Left renal pelvis (tissue), 4 donors: ENCODE measurements at regions not wholly inside any gene's neighbourhood (a gene's known extent, or its start where the extent isn't known, plus 50 kb on each side); places are given as distances from the start of the nearest gene placed in this dataset.
"Not testable (repeated sequence)": the region's sequence is repeated elsewhere in the genome, so short reads cannot be mapped to it uniquely, and the experiment has no call there.

Source experiments
- DNase-seq, 4 donors: peaks; one replicate each; pipeline ENCODE4 v3.0.0-alpha.2; 2013; ENCODE audit warnings: low read depth in 4 of 4, low spot score in 3 of 4

DNA sequence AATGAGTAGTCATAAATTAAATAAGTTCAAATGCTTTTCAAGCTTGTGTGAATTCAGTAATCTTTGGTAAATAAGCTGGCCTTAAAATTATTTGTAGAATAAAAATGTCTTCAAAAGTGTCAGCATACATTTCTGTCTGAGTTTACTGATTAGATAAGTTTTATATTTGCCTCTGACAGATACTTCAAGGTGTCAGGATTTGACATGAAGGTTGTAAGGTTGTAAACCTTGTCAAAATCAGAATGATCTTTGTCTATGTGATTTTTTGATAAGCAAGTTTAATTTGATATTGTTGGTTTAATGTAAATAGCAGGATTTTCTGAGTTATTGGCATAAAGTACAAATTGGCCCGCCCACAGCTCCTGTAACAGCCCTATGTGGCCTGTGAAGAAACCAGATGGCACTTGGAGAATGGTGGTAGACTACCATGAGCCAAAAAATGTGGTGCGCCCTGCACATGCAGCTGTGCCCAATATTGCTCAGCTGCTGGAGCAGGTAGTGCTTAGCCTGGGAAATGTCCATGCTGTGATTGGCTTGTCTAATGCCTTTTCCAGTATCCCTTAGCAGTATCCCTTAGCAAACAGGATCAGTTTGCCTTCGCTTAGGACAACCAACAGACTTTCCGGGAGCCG lies 188.0 kb upstream of the SPHKAP start:
- DNase-seq, result no peak

DNA sequence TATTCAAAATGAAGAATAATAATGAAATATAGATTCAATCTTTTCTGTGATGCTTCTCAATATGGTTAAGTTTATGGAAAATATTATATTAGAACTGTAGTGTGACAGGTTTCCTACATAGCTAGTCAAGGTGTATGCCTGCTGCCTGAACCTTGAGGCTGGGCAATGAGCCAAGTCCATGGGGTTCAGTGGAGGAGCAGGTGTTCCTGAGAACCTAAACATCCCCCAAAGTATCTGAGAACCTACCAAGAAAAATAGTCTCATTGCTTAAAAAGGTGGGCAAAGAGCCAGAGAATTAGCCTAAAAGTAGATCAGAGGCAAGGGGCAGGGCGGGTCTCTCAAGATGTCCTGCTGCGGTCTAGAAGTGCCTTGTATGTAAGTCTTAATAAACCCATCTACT lies 185.9 kb upstream of the SPHKAP start:
- no peak for DNase-seq

DNA sequence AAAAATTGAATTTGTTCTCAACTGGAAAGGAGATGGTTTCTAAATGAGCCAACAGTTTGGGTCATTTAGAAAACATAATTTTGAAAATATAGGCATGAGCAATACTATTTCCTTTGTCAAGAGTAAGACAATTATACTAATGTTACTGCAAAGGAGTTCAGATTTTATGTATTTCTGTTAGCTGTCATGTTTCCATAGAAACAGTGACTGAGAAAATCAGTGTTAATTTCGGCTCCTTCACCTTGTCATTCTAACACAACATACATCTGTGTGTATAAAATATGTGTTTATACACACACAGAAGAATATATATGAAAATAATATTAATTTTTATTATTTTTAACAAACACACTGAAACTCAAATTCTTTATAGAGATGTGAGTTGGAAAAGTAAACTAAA lies 178.0 kb upstream of the SPHKAP start:
- no peak for DNase-seq

DNA sequence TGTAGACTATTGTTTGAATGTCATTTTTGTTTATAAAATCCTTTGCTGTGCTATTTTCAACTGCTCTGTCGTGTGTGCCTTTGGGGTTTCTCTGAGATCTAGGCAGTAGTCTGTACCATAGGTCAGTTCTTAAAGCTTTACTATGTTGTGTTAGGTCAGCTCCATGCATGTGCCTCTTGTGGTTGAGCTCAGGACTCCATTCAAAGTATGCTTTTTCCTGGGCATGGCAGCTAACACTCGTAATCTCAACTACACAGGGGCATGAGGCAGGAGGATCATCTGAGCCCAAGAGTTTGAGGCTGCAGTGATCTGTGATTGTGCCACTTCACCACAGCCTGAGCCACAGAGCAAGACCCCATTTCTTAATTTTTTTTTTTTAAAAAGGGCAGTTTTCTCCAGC lies 174.4 kb upstream of the SPHKAP start:
- no peak for DNase-seq

DNA sequence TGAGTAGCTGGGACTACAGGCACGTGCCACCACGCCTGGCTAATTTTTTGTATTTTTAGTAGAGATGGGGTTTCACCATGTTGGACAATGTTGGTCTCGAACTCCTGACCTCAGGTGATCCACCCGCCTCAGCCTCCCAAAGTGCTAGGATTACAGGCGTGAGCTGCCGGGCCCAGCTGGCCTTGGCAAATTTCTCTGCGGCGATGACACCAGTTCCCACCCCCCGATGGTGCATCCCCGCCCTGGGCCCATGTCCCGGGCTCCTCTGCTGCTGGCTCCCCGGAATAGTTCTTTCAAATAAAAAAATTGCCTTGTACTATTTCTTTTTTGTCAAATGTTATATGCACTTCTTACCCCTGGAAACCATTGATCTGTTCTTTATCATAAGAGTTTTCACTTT lies 171.5 kb upstream of the SPHKAP start:
- not testable (repeated sequence) for DNase-seq

DNA sequence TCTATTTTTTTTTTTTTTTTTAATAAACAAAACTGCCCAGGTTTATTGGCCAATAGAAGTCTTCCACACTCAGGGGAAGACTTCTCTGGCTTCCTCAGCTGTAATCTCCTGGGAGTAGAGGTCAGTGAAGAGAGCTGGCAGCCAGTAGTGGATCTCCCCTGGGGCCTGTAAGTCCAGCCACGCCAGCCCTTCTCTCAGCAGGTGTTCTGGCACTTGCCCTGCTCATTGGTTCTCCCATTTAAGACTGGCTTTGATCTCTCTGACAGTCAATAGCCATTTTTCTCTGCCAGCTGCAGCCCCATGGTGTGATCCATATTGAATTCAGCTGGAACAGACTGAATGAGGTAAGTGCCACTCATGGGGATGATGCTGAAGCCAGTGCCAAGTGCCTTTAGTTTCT lies 170.6 kb upstream of the SPHKAP start:
- DNase-seq, result no peak

DNA sequence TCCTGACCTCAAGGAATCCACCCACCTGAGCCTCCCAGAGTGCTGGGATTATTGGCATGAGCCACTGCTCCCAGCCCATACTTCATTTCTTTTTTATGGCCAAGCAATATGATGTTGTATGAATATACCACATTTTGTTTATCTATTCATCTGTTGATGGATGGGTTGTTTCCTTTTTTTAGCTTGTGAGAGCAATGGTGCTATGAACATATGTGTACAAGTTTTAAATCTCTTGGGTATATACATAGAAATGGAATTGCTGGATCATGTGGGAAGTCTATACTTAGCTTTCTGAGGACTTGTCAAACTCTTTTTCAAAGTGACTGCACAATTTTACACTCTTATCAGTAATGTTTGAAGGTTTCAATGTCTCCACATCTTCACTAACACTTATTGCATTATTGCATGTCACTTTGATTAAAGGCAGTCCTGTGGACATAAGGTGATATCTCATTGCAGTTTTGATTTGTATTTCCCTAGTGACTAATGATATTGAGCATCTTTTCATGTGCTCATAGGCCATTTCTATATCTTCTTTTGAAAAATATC lies 167.1 kb upstream of the SPHKAP start:
- DNase-seq, result no peak

DNA sequence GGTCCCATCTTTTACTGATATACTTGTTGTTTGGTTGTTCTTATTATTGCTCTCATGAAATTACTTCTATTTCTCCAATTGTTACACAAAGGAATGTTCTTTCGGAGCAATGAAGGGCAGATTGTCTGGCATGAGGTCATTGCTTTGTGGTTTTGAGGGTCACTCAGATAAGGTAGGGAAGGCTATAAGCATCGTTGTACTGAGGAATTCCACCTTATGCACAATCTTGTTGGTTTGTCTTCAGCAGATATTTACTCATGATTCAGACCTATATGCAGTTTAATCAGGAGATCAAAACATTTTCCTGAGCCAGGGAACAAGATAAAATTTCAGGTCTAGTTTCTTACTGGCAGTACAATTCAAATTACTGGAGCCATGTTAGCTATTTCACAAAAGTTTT lies 163.0 kb upstream of the SPHKAP start:
- DNase-seq, result no peak

DNA sequence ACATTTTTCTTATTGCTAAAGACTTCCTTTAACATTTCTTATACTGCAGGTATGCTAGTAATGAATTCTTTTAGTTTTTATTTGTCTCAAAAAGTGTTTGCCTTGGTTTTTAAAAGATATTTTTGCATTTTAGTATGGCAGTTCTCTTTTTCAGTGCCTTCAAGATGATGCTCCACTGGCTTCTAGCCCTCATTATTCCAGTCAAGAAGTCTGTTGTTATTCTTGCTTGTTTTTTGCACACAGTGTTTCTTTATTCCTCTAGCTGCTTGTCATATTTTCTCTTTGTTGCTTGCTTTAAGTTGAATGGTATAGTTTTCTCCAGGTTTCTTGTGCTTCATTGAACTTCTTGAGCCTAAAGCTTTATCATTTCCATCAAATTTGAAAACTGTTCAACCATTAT lies 158.0 kb upstream of the SPHKAP start:
- DNase-seq, result no peak

DNA sequence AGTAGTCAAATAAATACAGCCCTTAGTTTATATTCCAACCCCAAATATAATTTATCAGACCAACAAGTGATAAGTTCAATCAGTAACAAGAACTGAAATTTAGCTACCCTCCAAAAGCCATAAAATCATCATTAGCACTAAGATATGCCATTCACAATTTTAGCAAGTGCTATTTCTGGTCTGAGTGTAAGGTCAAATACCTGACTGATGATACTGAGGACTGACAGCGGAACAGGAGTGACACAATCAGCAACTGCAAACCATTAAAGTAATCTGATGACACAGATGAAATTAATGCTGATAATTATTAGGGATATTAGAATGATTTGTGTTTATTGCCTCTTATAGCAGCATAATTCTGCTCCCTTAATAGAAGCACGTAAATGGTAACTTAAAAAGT lies 152.7 kb upstream of the SPHKAP start:
- DNase-seq, result no peak

DNA sequence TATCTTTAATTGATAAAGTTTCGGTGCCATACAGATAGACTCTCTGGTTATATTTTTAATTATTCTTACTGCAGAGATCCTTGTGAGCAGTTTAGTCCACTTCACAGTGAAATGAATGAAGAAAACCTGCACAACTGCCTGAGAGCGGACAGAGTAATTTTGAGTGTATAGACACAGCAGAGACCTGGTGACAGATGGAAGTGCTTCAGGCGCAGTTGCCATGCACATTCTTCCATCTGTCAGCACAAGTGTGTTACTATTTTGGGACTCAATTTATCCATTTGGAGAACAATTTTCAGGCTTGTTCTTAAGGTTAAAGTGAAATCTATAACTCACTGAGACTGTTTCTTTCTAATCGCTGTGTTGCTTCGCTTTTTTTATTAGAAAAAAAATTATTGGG lies 147.8 kb upstream of the SPHKAP start:
- DNase-seq, result no peak

DNA sequence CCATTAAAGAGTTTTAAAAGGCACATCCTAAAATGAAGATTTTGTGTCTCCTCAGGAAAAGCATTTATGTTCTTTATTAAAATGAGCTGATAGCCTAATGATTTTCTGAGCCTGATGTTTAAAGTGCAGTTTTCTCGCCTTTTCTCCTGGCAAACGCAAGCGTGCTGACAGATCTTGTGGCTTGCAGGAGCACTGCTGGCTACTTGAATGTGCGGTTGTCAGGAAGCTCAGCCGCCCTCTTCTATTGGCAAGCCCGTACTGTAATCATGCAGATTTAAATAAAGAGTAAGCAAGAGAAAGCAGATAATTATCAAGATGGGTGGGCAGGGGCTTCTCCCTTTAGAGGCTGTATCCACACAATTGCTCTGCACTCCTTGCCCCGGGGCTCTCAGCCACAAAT lies 139.5 kb upstream of the SPHKAP start:
- no peak for DNase-seq

DNA sequence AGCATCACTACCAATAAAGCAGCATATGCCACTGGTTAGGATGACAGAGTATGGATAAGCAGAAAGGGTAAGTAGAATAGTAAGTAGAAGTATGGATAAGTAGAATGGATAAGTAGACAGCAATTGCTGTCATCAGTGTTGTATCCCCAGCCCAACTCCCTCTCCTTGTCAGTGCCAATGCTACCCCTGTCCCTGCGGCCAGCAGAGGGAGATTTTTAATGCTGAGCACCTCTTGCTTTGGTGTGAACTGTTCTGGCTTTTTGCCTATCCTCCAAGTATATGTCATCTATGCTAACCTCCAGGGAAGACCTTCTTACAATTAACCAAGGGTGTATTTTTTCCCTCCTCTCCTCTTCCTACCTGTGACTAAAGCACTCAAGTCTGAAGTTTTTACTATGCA lies 136.7 kb upstream of the SPHKAP start:
- no peak for DNase-seq

DNA sequence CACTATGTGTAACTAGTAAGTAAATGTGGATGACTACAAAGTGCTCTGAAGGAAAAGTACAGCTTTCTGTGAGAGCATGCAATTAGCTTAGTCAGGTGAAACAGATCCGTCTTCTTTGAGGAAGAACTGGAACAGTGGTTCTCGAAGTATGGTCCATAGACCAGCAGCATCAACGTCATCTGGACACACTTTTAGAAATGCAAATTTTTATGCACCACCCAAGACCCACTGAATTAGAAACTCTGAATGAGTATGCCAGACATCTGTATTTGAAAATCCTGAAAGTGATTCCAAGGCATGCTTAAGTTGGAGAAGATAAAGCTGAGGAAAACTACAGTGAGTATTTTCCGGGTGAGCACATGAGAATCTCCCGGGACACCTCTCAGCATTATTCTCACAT lies 130.7 kb upstream of the SPHKAP start:
- no peak for DNase-seq

DNA sequence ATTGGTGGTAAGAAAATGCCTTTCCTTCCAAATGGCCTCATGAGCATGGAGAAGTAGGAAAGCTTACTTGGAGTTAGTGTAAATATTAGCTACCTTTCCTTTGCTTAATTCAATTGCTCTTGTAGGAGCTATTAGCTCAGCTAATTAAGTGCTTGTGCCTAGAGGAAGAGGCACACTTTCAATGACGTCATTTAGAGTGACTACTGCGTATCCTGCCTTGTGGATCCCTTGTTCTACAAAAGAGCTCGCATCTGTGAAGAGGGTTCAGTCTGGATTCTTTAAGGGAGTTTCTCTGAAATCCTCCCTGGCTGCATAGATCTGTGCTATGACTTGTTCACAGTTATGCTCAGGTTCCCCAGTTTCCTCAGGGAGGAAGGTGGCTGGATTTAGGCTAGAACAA lies 122.5 kb upstream of the SPHKAP start:
- DNase-seq, result no peak

DNA sequence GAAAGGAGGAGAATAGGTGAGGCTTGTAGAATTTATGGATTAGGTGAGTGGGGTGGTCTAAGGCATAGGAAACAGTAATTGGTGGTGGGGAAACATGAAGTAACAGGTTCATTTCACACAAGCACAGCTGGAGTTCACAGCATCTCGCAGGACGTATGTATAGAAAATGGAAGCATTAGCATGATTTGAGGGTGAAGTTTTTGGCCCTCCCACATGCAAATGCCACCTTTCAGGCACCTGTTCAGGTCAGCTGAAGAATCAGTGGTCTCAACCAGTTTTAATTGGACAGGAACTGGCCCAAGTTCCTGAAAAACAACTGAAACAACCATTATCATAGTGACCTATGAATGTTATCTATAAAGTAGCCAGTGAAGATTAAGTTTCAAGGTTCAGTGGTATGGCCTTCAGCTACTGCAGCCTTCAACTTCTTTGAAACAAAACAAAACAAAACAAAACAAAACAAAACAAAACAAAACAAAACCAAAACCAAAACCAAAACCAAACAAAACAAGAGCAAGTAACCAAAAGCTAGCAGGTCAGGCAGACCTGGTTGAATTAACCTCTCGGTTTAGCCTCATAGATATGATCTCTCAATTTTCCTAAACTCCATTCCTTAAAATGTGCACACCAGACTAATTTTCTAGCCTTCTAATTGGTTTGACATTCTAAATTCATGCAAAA lies 102.1 kb upstream of the SPHKAP start:
- no peak for DNase-seq

DNA sequence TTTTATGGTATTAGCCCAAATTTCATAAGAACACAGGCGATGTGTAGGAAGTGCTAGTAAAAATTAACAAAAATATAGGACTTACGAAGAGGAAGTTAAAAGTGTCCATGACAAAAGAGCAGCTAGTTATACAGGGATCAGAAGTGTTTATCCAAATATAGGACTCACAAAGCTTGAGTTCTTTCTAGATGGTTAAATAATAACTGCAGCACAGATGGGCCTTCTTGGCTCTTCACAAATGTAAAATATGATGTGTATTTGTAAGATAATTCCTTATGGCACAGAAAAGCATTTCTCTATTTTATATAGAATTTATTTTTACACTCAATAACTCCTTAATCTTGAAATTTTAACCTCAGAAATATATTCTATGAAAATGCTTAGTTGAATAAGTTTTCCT lies 100.9 kb upstream of the SPHKAP start:
- no peak for DNase-seq

DNA sequence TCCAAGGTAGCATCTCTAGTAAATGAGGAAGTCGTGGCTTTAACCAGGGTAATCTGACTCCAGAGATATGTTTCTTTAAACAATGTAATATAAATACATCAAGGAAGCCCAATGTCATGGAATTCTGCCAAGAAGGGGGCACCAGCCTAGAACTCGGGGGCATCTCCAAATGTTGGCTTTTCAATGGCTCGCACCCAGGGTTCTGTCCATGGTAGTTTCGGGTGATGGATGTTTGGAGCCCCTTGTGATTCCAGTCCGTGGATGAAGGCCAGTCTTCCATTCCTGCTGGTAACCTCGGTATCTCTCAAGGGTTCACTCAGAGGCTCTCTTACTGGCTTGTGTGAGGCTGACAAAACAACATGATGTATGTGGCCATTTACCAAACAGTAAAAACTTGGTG lies 91.7 kb upstream of the SPHKAP start:
- DNase-seq, result no peak

DNA sequence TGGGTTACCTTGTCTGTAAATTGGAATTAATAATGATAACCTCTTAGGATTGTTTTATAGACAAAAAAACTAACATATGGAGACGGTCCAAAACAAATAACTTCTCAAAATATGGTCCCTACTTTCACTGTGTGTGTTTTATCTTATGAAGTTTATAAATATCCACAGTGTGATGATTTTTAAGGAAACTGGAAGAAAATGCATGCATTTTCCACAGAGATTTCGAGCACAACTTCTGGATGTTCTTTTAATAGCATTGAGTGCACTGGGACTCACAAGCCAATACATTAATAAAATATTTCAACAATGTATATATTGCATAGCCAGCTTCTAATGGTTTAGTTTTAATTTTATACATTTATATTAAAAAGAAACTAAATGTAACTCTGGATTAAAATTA lies 87.9 kb upstream of the SPHKAP start:
- no peak for DNase-seq

DNA sequence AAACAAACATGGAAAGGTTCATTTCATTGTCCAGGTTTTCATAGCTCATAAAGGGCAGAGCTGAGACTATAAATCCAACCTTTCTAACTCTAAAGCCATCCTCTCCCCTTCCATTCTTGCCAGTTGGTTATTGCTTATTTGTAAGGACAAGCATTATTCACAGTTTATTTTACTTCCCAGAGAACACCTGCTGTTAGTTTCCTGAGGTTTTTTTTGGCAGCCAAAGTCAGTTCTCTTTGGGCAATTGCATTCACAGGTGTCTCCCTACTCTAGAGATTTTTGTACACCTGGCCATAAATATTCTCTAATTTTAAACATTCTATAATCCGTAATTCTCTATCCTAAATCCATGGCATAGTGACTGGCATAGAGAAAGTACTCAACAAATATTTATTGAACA lies 87.3 kb upstream of the SPHKAP start:
- DNase-seq, result no peak

DNA sequence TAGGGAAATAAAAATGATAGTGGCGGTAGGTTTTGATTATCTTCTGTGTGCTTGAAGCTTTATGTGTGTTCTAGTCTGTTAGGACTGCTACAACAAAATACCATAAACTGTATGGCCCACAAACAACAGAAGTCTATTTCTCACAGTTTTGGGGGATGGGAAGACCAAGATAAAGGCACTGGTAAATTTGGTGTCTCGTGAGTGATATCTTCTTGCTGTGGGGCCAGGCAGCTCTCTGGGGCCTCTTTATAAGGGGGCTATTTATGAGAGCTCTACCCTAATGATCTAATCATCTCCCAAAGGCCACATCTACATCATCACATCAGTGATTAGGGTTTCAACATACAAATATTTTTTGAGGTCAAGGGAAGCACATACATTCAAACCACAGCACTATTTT lies 86.8 kb upstream of the SPHKAP start:
- no peak for DNase-seq

DNA sequence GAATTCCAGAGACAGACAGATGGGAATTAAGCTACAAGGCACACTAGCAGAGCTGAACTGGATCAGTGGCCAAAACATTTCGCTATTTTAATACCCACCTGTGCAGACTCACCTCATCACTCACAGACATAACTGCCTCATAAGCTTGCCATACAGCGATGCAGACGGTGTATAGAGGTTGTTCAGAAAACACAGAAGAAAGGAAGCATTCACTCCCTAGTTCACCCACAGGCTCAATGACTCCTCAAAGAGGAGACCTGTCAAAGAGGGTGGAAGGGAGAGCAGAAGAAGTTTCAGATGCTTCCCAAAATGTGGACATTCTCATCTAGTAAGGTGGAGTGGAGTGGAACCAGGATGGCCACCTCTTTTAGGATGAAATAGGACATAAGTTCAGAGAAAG lies 81.7 kb upstream of the SPHKAP start:
- DNase-seq, result no peak

DNA sequence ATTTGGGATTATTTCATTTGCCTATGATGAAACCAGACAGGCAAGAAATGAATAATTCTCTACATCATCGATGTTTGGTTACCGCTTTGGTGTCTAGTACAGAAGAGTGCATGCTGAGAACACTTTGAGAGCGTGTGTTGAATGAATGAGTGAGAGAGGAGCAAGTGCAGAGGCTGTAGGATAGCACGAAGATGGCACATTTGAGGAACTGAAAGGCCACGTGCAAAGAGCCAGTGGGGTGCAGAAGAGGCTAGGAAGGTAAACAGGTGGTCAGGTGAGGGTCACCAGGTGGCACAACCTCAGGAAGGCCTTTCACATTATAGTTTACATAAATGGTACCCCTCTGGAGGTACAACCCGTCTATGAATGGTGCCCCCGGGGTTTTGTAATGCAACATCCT lies 80.1 kb upstream of the SPHKAP start:
- DNase-seq, result no peak
